ENCODE measurements at regions not wholly inside any gene's neighbourhood (a gene's known extent, or its start where the extent isn't known, plus 50 kb on each side); places are given as distances from the start of the nearest gene placed in this dataset.
A peak's percentile ranks its signal among the peaks of the same experiment; 100 is the strongest.
"Not testable (repeated sequence)": the region's sequence is repeated elsewhere in the genome, so short reads cannot be mapped to it uniquely, and the experiment has no call there.

DNA sequence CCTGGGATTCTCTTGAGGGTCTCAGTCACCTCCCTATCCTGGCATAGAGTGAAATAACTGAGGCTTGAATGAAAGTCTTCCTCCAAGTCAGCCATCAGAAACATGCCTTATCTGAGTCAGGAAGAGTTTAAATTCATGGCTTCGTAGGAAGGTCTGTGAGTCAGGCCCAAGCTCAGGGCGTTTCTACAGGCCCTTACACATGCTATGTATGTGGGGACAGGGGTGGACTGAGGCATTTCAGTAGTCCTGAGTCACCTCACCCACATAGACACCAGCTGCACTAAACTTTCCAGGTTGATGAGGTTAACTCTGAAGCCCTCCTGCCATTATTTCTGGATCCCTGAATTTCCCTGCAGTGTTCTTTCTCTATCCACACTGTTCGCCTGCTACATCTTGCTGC lies 134.6 kb upstream of the RCN1 start:
- DNase-seq, result no peak

DNA sequence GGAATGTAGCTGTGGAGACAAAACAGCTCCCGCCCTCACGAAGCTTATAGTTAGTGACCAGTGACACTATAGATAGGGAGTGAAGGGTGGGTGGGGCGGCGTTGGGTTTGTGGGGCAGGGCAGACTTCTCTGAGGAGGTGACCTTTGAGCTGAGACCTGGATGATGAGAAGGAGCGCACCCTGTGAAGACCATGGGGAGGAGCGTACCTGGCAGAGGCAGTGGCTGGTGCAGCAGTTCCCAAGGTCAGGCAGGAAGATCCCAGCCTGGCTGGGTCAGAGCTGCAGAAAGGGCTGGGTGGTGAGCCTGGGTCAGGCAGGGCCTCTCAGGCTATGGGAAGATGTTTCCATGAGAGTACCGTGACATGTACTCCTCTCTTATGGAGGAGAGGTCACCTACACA lies 135.0 kb upstream of the RCN1 start:
- no peak for DNase-seq

DNA sequence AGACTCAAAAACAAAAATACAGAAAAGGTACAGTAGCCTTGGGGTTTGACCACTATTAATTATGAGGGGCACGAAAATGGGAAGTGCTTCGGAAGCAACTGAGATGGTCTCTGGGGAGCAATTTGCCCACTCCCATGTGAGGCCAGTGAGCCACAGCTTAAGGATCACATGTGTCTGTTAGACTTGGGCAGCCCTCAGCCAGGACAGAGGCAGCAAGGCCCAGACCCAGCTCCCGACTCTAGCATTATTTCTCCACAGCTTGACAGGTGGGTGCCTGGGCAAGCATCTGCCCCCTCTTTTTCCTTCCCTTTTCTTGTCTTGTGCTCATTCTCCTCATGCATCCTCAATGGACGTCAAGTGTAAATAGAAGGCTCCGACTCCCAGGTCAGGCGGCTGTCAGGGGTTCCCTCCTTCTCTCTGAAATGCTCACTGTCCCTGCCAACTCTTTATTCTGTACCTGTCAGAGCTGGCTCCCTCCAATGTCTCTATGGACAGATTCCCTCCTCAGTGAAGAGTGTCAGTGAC lies 137.0 kb upstream of the RCN1 start:
- no peak for DNase-seq

DNA sequence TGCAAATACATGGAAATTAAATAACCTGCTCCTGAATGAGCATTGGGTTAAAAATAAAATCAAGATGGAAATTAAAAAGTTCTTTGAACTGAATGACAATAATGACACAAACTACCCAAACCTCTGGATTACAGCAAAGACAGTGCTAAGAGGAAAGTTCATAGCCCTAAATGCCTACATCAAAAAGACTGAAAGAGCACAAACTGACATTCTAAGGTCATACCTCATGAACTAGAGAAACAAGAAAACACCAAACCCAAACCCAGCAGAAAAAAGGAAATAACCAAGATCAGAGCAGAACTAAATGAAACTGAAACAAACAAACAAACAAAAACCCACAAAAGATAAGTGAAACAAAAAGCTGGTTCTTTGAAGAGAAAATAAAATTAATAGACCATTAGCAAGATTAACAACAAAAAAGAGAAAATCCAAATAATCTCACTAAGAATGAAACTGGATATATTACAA lies 138.6 kb upstream of the PAX6 start:
- DNase-seq, result not testable (repeated sequence)

DNA sequence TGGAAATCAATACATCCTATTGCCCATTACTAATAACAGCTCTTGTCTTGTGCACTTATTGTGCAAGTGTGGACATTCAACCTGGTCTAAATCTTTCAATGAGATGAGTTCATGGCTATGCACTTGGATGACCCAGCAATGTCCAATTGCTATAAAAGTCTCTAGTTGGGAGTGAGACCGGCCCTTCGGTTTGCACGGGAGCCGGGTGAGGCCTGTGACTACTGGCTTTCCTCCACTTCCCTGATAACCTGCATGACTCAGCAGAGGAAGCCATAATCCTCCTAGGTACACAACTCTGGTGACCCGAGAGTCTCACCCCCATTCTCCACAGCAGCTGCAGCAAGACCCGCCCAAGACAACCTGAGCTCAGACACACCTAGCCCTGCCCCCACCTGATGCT lies 135.9 kb upstream of the PAX6 start:
- no peak for DNase-seq

DNA sequence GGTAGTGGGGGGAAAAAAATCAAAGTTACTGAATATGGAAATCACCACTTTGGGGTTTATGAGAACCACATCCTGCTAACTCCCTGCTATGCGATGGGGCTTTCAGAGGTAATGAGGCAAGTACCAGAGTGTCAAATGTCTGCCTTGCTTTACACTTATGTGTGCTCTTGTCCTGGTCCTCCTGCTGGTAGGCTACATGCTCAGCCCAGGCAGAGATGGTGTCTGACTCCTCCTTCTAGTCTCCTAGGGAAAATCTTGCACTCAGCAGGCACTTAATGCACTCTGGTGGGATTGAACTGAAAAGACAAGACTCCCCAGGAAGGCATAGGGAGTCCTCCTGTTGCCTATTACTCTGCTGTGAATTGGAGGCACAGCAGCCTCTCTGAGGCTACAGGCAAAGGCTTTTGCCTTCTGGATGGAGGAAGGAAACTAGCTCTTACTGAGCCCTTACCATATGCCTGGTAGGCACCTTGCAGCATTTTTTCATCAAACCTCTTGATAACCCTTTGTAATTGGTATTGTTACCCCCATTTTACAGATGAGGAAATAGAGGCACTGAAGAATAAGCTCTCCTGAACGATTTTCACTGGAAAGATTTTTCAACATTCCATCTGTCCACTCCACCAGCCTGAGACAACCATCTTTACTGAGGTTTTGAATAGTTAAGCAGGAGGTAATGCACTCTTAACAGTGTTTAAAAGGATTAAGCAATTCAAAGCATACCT lies 132.1 kb upstream of the PAX6 start:
- DNase-seq, result no peak

DNA sequence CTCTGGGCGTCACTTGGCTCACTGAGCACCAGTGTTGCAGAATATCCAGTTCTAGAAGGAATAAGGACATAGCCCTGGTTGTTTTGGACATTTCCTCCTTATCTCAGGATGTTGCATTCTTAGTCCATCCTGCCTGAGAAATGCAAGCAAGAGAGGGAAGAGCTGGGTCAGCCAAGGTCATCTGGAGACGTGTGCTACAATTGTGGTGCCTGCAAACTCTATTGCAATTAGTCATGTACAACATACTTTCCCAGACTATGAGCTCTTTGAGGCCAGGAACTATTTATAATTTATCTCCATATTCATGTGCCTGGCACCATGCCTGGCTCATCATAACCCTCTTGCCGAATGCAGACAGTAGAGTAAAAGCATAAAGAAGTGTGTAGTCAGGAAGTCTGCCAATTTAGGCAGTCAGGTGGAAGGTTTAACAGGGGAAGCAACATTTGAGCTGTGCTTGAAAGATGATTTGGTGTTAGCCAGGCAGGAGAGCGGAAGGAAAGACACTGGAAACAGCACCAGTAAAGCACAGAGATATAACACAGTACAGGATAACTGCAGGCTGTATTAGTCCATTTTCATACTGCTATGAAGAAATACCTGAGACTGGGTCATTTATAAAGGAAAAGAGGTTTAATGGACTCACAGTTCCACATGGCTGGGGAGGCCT lies 129.4 kb upstream of the PAX6 start:
- no peak for DNase-seq

DNA sequence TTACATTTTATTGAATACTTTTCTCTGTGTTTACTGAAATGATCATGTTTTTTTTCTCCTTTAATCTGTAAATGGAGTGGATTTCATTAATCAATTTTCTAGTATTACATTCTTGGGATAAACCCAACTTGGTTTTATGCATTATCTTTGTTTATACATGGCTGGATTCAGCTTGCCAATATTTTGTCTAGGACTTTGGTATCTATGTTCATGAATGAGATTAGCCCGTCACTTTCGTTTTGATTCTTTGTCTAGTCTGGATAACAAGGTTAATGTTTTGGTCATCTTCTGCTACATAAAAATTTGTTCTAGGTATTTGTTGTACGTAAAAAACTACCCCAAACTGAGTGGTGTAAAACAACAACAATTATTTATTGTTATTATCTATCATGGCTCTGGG lies 127.9 kb upstream of the PAX6 start:
- no peak for DNase-seq

DNA sequence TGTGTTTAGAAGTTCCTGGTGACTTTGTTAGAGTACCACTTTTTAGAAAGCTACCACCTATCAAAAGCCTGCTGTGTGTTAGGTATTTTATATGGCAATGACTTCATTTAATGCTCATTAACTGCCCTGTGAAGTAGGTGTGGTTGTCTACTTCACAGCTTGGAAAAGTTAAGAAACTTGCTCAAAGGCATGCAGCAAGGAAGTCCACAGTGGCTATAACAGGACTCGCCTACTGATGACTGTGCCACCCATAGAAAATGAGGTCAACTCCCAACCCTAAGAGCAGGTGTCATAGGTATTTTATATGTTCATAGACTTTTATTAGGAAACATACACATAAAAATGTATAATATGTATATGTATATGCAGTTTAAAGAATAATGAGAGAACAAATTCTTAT lies 125.2 kb upstream of the PAX6 start:
- no peak for DNase-seq

DNA sequence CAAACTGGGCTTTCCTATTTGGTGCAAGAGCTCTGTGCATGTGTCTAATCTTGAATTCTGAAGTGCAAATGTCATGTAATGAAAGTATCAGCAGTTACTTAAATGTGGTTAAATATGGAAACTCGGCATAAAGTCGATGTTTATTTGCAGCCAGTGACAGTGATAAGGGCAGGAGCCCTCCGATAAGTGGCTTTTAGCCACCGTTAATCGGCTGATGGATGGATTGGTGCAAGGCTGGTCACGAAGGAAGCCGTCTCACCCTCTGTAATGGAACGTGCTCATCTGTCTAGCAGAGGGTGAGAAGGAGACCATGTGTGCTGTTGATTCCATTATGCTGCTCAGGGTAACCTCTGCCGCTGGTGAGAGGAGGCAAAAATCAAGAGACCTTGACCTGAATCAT lies 121.8 kb upstream of the PAX6 start:
- DNase-seq, result no peak

DNA sequence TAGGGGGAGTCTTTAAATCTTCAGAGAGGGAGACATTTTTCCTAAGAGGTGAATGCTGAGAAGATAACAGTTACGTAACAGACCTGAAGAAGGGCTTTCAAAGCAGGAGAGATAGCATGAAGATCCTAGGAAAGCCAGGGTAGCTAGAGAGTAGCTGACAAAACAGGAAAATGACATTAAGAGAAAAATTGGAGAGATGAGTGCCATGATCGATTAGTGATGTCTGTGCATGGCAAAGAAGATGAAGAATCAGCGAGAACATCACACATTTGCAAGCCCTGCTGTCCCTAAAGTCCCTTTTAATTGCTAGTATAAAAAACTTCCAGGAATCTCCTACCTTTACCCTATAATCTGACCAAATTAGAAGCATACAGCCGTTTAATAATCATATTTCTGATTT lies 116.9 kb upstream of the PAX6 start:
- no peak for DNase-seq

DNA sequence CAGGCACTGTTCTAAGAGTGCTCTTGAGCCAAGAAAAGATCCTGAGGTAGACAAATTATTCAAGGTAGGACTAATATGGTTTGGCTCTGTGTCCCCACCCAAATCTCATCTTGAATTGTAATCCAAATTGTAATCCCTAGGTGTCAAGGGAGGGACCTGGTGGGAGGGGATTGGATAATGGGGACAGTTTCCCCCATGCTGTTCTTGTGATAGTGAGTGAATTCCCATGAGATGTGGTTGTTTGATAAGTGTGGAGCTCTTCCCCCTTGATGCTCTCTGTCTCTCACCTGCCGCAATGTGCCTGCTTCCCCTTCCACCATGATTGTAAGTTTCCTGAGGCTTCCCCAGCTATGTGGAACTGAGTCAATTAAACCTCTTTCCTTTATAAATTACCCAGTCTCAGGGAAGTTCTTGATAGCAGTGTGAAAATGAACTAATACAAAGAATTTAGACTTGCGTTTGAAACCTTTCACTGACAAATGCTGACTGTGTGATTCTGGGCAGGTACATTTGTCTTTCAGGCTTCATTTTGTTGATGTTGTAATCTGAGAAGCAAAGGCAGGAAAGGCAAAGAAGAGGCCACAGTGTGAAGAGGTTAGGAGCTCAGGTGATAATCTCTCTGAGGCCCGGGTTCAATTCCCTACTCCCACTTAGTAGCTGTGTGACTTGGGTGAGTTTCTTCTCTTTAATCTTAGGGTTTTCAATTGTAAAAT lies 115.8 kb upstream of the PAX6 start:
- no peak for DNase-seq

DNA sequence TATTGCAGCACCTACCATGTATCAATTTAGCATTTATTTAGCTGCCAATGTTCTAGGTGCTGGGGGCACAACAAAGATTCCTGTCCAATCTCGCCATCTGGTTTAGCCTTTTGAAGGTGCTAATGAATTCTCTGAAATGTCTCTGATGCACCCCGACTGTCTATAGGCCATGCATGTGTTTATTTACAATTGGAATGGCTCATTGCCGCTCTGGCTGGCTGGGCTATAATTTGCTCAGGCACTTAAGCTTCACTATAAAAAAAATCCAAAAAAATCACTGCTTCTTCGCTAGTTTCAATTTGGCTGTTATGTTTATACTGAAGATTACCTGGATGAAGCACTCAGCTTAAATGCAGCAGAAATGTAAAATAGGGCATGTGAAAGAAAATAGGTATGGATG lies 115.0 kb upstream of the PAX6 start:
- DNase-seq, result no peak

DNA sequence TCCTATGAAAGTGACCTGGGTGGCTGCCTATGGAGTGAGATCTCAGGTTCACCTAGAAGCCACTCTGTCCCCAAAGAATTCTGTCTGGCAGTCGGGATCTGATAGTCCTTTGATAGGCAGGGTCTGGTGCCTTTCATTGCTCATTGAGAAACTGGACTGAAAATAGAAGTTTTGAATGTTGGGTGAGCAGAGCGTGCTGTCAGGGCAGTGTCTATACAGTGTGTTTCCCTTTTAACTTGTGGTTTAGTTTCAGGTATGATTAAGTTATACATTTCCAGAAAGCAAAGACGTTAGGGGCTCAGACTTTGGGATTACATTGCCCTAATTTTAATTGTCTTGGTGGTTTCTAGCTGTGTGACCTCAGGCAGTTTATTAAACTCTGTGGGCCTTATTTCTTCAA lies 111.3 kb upstream of the PAX6 start:
- DNase-seq, result no peak

DNA sequence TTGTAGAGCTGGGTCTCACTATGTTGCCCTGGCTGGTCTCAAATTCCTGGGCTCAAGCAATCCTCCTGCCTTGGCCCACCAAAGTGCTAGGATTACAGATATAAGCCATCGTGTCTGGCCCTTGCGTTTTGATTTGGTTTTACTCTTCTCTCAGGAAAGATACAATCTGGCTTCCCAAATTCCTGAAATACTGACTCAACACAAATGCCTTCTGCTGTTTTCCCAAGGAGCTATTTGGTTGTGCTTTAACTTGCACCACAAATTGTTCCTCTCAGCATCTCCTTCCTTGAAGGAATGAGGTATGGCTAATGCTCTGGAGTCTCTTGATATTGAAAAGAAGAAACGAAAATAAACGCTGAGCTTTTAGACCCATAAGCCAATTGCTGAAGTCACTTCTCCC lies 110.0 kb upstream of the PAX6 start:
- no peak for DNase-seq

DNA sequence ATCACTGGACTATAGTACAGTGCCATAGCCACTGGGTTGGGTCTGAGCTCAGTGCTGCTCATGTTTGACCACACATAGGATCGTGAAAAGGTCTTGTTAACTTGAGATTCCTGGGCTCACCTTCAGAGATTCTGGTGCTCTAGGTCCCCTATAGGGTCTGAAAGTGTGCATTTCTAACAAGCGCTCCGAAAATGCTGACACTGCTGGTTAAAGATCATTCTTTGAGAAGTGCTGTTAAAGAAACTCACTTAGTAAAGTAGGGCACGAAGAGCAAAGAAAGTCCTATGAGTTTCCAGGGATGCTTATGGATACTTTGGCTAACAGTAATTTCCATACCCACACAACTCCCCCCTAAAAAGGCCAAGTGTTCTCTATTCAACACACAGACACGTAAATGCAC lies 108.1 kb upstream of the PAX6 start:
- DNase-seq, result no peak

DNA sequence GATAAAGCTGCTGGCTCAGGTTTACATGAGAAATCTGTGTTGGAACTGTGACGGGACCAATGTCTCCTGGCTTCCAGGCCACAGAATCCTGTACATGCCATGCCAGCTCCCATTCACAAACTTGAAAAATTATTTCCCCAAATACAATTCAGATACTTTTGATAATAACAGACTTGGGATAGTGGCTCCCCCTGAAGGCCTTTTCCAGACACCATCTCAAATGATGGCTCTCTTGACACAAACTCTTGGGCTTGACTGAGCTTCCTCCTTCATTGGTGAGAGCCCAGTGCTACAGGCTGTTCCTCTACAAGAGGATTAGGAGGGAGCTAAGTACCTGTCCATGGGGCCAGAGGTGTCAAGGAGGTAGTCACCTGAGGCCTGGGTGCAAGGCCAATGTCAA lies 104.7 kb upstream of the PAX6 start:
- DNase-seq, result no peak

DNA sequence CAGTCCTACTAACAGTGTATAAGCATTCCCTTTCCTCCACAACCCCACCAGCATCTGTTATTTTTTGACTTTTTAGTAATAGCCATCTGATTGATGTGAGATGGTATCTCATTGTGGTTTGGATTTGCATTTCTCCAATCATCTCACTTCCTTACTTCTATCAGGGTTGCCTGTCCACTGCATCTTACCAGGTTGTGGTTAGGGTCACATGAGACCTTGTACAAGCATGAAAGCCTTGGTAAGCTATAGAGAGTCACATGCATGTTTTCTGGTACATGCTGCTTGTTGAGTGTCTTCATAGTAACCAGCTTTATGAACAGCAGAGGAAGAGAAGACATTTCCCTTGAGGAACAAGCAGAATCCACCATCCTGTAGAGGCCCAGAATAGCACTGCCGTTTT lies 102.9 kb upstream of the PAX6 start:
- DNase-seq, result peak; percentile 6

DNA sequence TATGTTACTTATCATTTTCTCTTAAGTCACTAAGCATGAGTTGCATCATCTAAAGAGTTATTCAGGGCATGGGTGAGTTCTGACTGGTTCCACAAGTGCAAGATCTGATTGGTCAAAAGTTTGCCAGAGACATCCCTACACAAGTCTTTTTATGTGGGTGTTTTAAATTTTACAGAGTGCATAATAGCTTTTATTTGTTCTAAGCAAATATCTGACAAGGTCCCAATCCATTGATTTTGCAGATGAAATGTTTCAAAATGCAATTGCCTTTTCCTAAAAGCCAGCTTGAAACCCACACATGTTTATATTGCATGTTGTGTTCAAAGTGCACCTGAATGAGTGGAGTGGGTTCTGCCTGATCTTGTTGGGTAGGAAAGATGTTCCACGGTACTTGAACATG lies 101.7 kb upstream of the PAX6 start:
- DNase-seq, result no peak

DNA sequence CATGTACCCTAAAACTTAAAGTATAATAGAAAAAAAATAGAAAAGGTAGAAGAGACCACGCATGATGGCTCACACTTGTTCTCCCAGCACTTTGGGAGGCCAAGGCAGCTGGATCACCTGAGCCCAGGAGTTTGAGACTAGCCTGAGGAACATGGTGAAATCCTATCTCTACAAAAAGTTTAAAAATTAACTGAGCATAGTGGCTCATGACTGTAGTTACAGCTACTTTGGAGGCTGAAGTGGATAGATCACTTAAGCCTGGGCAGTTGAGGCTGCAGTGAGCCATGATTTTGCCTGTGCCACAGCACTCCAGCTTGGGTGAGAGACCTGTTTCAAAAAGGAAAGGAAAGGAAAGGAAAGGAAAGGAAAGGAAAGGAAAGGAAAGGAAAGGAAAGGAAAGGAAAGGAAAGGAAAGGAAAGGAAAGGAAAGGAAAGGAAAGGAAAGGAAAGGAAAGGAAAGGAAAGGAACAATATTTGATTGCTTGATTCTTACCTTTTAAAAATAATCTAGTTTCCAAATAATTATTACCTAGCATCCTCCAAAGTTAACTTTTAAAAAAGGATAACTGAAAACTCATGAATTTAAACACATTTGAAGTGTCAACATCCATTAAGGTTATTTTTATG lies 99.9 kb upstream of the PAX6 start:
- DNase-seq, result no peak

DNA sequence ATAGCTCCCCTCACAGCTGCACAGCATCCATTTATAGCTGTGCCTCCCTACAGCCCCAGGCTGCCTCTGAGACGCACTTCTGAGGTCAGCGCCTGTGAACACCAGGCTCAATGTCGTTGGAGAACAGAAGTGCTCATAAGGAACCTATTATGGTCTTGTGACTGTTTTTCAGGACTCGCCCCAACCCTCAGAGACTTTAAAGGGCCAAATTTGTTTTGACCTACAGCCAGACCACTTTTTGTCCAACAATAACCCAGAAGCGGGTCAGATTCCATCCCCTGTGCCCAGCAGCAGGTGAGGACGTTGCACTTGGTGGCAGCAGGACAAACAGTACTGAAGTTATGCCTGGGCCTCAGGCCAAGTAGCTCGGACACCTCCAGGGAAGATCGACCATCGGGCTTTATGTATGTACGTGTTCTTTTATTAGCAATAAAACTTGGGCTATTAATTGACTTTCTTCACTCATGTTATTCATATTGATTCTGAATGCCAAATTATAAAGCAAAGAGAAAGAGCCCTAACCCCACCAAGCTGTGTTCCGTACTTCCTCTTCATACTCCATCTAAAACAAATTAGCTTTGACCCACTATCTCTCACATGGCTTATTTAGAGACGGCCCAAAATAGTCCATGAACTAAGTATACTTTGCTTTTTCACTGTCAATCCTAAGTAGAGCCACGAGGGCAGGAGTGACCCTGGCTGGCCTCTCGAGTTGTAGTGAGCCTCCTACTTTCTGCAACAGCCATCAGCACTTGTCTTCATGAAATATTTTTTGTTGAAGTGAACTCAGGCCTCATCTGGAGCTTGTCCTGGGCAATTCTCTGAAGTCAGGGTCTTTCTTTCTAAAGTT lies 92.3 kb upstream of the PAX6 start:
- DNase-seq, result no peak

DNA sequence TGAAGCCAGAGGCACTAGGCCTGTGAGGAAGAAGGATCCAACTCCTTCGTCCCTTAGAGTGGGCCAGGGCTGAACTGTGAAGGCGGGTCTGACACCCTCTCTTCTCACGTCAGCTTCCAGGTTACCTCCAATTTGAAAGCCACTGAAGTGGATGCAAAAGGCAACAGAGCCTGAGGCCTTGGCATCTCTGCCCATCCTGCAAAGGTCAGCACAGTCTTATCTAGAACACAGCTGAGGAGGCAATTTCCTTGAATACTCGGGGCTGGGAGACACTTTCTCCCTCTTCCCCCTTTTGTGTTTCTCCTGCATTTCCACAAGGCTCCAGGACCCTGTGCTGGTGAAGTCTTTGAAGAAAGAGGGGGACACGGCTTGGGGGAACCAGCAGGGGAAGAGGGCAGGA lies 91.6 kb upstream of the PAX6 start:
- DNase-seq, result no peak

DNA sequence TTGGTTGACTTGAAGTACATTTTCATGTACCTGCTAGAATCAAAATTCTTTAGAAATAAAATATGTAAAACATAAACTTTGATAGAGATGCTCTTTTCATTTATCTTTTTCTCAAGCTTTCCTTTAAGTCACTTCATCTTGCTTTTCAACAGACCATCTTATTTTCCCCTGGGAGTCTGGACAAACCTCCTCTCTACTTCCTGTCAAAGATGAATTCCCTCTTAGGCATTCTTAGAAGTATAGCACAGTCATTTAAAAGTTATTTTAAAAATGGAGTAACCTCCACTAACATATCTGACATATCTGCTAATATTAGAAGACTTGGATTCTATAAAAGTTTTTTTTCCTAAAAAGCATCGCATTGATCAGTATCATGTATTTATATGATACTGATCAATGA lies 84.8 kb upstream of the PAX6 start:
- DNase-seq, result no peak
